CD4-positive, alpha-beta memory T cell (primary cell): ENCODE measurements at regions not wholly inside any gene's neighbourhood (a gene's known extent, or its start where the extent isn't known, plus 50 kb on each side); places are given as distances from the start of the nearest gene placed in this dataset.

Source experiments
- CTCF ChIA-PET: fragments of 350-600 bp; sonication (Branson Sonifier 250); formaldehyde crosslinking; loops from one replicate; lab custom pipeline; 2021; ENCODE audit warnings: inconsistent platforms; ENCODE audit not compliant: partially characterized antibody; lab: Charles Lee
- POLR2A ChIA-PET: fragments of 350-600 bp; sonication (Branson Sonifier 250); formaldehyde crosslinking; loops from one replicate; lab custom pipeline; 2021; ENCODE audit not compliant: partially characterized antibody; lab: Charles Lee
- DNase-seq, 5 donors: peaks; one replicate each; pipeline versions ENCODE4 v3.0.0 to v3.0.0-alpha.2; 2020 to 2022; ENCODE audit warnings: mixed read lengths in 1 of 5
- H3K27ac ChIP-seq: one replicate; pipeline ENCODE4 v1.7.0; 2013; ENCODE audit warnings: low read depth, low read length
- H3K27me3 ChIP-seq: 2 replicates; pipeline ENCODE4 v1.7.0; 2013; ENCODE audit warnings: mild to moderate bottlenecking, low read length, moderate library complexity; ENCODE audit not compliant: insufficient read depth
- H3K36me3 ChIP-seq: 2 replicates; pipeline ENCODE4 v1.7.0; 2013; ENCODE audit warnings: mild to moderate bottlenecking, low read length, moderate library complexity; ENCODE audit not compliant: insufficient read depth
- H3K4me1 ChIP-seq: 2 replicates; pipeline ENCODE4 v1.7.0; 2013; ENCODE audit warnings: mild to moderate bottlenecking, low read length, moderate library complexity; ENCODE audit not compliant: insufficient read depth
- H3K4me3 ChIP-seq, 2 donors: one replicate each; pipeline ENCODE4 v1.7.0; 2013; ENCODE audit warnings: low read length in 2 of 2, mild to moderate bottlenecking in 1 of 2
- H3K9me3 ChIP-seq, 2 donors: one replicate each; pipeline ENCODE4 v1.7.0; 2013; ENCODE audit warnings: low read length in 2 of 2, control low read depth in 1 of 2; ENCODE audit not compliant: control insufficient read depth in 1 of 2
- H3K27ac Mint-ChIP-seq, 7 donors: one replicate each; pipeline ENCODE4 v1.8.0; 2020 to 2021; ENCODE audit warnings: mixed read lengths in 7 of 7, mild to moderate bottlenecking in 6 of 7, inconsistent platforms in 3 of 7, moderate library complexity in 3 of 7
- H3K27me3 Mint-ChIP-seq, 2 donors: one replicate each; pipeline ENCODE4 v1.8.0; 2020 to 2021; ENCODE audit warnings: mixed read lengths in 2 of 2
- H3K36me3 Mint-ChIP-seq, 2 donors: one replicate each; pipeline ENCODE4 v1.8.0; 2020 to 2021; ENCODE audit warnings: mixed read lengths in 2 of 2, inconsistent platforms in 1 of 2, mild to moderate bottlenecking in 1 of 2
- H3K4me1 Mint-ChIP-seq, 4 donors: one replicate each; pipeline ENCODE4 v1.8.0; 2020 to 2021; ENCODE audit warnings: mixed read lengths in 4 of 4, mild to moderate bottlenecking in 1 of 4
- H3K4me3 Mint-ChIP-seq, 8 donors: one replicate each; pipeline ENCODE4 v1.8.0; 2020 to 2021; ENCODE audit warnings: mixed read lengths in 8 of 8, mild to moderate bottlenecking in 7 of 8, moderate library complexity in 6 of 8, inconsistent platforms in 3 of 8
- H3K9me3 Mint-ChIP-seq, 8 donors: one replicate each; pipeline ENCODE4 v1.8.0; 2020 to 2021; ENCODE audit warnings: mixed read lengths in 8 of 8, mild to moderate bottlenecking in 5 of 8, inconsistent platforms in 3 of 8, moderate library complexity in 1 of 8
- intact Hi-C: fragments of 100-400 bp; cut with micrococcal nuclease; formaldehyde crosslinking; loops from one replicate; pipeline ENCODE4 v1.15.1; 2023

DNA sequence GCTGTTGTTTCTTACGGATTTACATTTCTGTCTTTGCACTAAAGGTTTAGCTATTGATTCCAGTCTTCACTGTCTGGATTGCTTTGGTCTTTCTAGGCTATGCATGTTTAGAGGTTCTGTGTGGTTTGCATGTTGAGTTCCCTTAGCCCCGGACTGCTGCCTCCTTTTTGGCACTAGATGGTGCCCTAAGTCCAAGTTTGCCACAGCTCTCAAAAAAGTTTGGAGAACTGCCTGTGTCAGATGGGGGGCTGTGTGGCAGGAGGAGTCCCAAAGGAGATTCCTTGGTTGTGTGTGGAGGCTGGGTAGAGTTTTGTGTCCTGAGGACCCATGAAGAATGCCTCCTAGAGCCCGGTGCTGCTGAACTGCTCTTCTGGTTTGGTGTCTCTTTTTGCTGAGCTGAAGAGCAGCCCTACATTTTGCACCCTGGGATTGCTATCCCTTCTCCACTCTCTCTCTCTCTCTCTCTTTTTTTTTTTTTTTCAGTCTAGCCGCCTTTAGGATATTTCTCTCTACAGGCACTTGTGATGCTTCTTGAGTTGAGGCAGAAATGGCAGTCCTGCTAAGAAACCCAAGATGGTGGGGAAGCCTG, 74.4 kb downstream of the PTGS2 start:
- DNase-seq = no peak
- Mint-ChIP-seq H3K4me1 (no peaks in the 10 kb centered on the region), H3K27me3 (peaks cover 8 to 10% of the 10 kb centered on the region in 2 donors)

DNA sequence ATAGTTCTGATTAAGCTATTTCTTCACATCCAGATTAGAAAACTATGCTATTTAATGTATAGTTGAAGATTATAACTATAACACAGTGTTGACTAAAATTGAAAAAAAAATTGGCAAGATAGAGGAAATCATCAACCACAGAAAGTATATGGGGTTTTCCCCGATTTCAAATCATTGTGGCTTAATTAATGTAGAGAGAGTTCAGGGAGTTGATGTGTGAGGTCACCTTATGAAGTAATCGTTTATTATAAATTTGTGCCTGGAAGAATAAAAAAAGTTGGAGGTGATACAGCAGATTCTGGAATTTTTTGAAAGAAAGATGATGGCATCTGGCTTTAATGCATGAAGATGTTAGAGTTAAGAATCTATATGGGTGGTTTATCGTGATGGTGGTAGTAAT, 84.3 kb downstream of the PTGS2 start:
- H3K27ac Mint-ChIP-seq = no peak overlapping the region
- no peaks in the 10 kb centered on the region for H3K27me3 ChIP-seq
- peaks cover 6% of the 10 kb centered on the region for H3K4me1 ChIP-seq
- no peaks in the 10 kb centered on the region for H3K36me3 ChIP-seq
- peaks cover 0 to 11% (median 6%) of the 10 kb centered on the region in 4 donors for H3K4me1 Mint-ChIP-seq
- H3K36me3 Mint-ChIP-seq = no peaks in the 10 kb centered on the region
- no peaks in the 10 kb centered on the region for H3K27me3 Mint-ChIP-seq
- H3K9me3 Mint-ChIP-seq = peaks cover 0 to 21% (median 4%) of the 10 kb centered on the region in 8 donors
- no peak overlapping the region for H3K4me3 ChIP-seq
- no peak overlapping the region for H3K27ac ChIP-seq
- ChIA-PET CTCF (no interaction called here), POLR2A (no interaction called here)
- H3K4me3 Mint-ChIP-seq = peak overlapping the region in 1 of 8 donors; percentile 17
- no peak for DNase-seq
- H3K9me3 ChIP-seq = no peaks in the 10 kb centered on the region
- intact Hi-C loops = no loop called here

More for the DNA sequence above, 74.4 kb downstream of the PTGS2 start:
- H3K9me3 ChIP-seq = no peaks in the 10 kb centered on the region
- ChIA-PET POLR2A (no interaction called here), CTCF (interaction anchor here (1.5 to 1.7 kb wide), 2 partner anchors 12 to 381 kb away, joined by 3 to 8 read pairs; no protein-coding TSS in a partner anchor)
- intact Hi-C loops = loop anchor here (5.0 kb wide), 1 partner anchor 381 kb away; no protein-coding TSS in a partner anchor
- no peaks in the 10 kb centered on the region for H3K36me3 ChIP-seq
- Mint-ChIP-seq H3K36me3 (no peaks in the 10 kb centered on the region), H3K4me3 (no peak overlapping the region), H3K9me3 (peaks cover 0 to 2% (median 0%) of the 10 kb centered on the region in 8 donors), H3K27ac (peak overlapping the region in 1 of 7 donors; percentile 9)
- H3K4me3 ChIP-seq = no peak overlapping the region
- H3K27ac ChIP-seq = no peak overlapping the region
- H3K4me1 ChIP-seq = no peaks in the 10 kb centered on the region
- no peaks in the 10 kb centered on the region for H3K27me3 ChIP-seq

DNA sequence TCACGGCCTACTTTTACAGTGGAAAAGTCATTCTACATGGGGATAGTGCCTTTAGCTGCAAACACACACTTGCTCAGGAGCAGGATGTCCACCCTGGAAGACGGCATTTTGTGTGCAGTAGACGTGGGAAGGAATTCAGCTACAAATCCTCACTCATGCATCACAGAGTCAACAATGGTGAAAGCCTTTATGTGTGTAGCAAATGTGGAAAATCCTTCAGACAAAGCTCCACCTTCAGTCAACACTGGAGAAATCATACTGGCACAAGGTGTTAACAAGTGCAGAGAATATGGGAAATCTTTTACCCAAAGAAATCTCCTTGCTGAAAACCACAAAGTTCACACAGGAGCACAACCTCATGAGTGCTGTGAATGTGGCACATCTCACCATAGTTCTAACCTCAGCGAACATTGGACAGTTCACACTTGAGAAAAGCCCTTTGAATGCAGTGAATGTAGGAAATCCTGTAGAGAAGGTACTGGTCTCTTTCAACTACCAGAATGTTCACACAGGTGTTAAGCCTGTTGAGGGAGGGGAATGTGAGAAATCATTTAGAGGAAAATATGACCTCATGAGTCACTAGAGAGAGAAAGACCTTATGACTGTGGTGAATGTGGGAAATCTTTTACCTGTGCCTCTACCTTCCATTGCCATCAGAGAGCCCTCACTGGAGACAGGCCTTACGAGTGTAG, 101.8 kb downstream of the PTGS2 start:
- H3K4me3 ChIP-seq = no peak overlapping the region
- no peaks in the 10 kb centered on the region for H3K36me3 ChIP-seq
- H3K4me1 ChIP-seq = no peaks in the 10 kb centered on the region
- no peaks in the 10 kb centered on the region for H3K9me3 ChIP-seq
- Mint-ChIP-seq H3K4me3 (no peak overlapping the region), H3K9me3 (peaks cover 0 to 8% (median 6%) of the 10 kb centered on the region in 8 donors), H3K4me1 (no peaks in the 10 kb centered on the region), H3K27ac (peak overlapping the region in 1 of 7 donors; percentile 24), H3K36me3 (no peaks in the 10 kb centered on the region), H3K27me3 (no peaks in the 10 kb centered on the region)
- ChIA-PET CTCF (no interaction called here), POLR2A (no interaction called here)
- intact Hi-C loops = no loop called here
- H3K27me3 ChIP-seq = no peaks in the 10 kb centered on the region
- DNase-seq = no peak
- no peak overlapping the region for H3K27ac ChIP-seq

DNA sequence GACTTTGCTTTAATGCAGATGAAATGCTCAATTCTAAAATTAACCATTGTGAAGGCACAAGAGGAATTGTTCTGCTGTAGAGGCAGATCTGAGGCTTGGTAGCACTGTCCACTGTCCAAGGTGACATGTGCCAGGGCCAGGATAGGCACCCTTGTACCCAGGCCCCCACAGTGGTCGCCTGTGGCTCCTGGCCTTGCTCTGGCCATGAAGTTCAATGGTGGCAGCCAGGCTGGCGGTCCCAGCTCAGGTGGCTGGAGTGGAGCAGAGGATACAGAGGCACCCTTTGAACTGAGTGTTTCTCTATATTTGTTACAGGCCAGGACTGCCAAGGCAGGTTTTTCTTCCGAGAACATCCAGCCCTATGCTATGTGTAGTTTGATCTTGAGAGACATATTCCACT, 102.6 kb downstream of the PTGS2 start:
- DNase-seq = no peak
- ChIA-PET POLR2A (no interaction called here), CTCF (no interaction called here)
- no peak overlapping the region for H3K4me3 Mint-ChIP-seq
- intact Hi-C loops = no loop called here
- Histone ChIP-seq H3K4me1 (no peaks in the 10 kb centered on the region), H3K27ac (no peak overlapping the region), H3K36me3 (no peaks in the 10 kb centered on the region), H3K27me3 (no peaks in the 10 kb centered on the region), H3K9me3 (no peaks in the 10 kb centered on the region), H3K4me3 (no peak overlapping the region)
- peaks cover 0 to 2% (median under 1%) of the 10 kb centered on the region in 8 donors for H3K9me3 Mint-ChIP-seq
- no peaks in the 10 kb centered on the region for H3K27me3 Mint-ChIP-seq
- H3K36me3 Mint-ChIP-seq = no peaks in the 10 kb centered on the region
- H3K27ac Mint-ChIP-seq = no peak overlapping the region
- H3K4me1 Mint-ChIP-seq = no peaks in the 10 kb centered on the region

DNA sequence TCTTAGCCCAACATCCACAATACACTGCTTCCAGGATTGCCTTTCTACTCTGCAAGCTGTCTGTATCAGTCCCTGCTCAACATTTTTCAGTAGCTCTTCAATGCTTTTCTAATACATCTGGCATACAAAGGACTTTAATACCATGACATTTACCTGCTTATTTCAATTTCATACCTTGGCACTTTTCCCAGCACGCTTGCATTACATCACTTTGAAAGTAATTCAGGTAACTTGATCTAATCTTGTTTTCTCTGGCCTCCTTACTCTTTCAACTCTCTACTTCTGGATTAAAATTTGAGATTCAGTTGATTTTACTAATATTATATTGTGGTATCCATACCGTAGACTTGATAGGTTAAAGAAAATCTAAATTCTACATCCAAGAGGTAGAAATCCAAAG, 103.0 kb downstream of the PTGS2 start:
- POLR2A ChIA-PET = no interaction called here
- Mint-ChIP-seq H3K27me3 (no peaks in the 10 kb centered on the region), H3K36me3 (no peaks in the 10 kb centered on the region), H3K27ac (no peak overlapping the region), H3K4me3 (no peak overlapping the region), H3K9me3 (no peaks in the 10 kb centered on the region), H3K4me1 (no peaks in the 10 kb centered on the region)
- Histone ChIP-seq H3K36me3 (no peaks in the 10 kb centered on the region), H3K4me1 (no peaks in the 10 kb centered on the region), H3K27ac (no peak overlapping the region), H3K9me3 (no peaks in the 10 kb centered on the region), H3K27me3 (no peaks in the 10 kb centered on the region), H3K4me3 (no peak overlapping the region)
- CTCF ChIA-PET = no interaction called here
- no peak for DNase-seq
- intact Hi-C loops = no loop called here

DNA sequence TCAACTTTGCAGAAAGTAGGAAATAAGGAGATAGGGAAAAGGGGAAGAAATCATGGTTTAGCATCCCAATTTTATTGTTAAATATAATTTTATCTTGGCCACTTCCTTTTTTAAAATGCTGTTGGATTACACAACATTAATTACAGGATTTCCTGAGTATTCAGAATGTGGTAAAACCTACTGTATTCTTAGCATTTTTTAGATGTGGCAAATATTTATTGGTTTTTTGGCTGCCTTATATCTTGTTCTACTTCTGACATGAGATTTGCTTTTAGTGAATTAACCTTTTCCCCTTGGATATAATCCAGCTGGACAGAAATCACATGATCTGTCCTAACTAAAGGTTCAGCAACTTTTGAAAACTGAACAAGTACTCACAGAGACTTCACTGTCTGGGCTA, 104.9 kb downstream of the PTGS2 start:
- H3K4me1 Mint-ChIP-seq = no peaks in the 10 kb centered on the region
- Histone ChIP-seq H3K4me3 (no peak overlapping the region), H3K9me3 (no peaks in the 10 kb centered on the region), H3K36me3 (no peaks in the 10 kb centered on the region), H3K27ac (no peak overlapping the region), H3K27me3 (no peaks in the 10 kb centered on the region), H3K4me1 (no peaks in the 10 kb centered on the region)
- no peak overlapping the region for H3K4me3 Mint-ChIP-seq
- CTCF ChIA-PET = no interaction called here
- no peaks in the 10 kb centered on the region for H3K9me3 Mint-ChIP-seq
- POLR2A ChIA-PET = no interaction called here
- H3K27ac Mint-ChIP-seq = peak overlapping the region in 1 of 7 donors; percentile 10
- DNase-seq = no peak
- intact Hi-C loops = no loop called here
- no peaks in the 10 kb centered on the region for H3K36me3 Mint-ChIP-seq
- H3K27me3 Mint-ChIP-seq = peaks cover 1 to 2% of the 10 kb centered on the region in 2 donors

DNA sequence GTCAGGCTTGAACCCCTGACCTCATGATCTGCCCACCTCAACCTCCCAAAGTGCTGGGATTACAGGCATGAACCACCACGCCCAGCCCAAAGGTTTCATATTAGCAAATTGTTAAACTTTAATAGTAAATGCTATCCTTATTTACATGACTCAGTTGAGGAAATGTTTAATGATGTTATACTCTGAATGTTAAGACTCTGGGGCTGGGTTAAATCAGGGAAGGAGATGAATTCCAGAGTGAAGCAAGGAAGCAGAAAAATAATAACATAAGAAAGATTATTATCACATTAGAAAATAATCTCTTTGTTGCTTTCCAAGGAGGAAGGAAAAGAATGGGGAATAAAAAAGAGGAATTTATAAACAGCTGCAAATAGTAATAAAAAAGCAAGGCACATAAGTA, 105.3 kb downstream of the PTGS2 start:
- Mint-ChIP-seq H3K27me3 (peaks cover 1 to 2% of the 10 kb centered on the region in 2 donors), H3K9me3 (no peaks in the 10 kb centered on the region), H3K36me3 (no peaks in the 10 kb centered on the region), H3K4me1 (no peaks in the 10 kb centered on the region), H3K4me3 (no peak overlapping the region), H3K27ac (peak overlapping the region in 1 of 7 donors; percentile 10)
- ChIA-PET POLR2A (no interaction called here), CTCF (no interaction called here)
- intact Hi-C loops = no loop called here
- Histone ChIP-seq H3K27me3 (no peaks in the 10 kb centered on the region), H3K36me3 (no peaks in the 10 kb centered on the region), H3K4me3 (no peak overlapping the region), H3K9me3 (no peaks in the 10 kb centered on the region), H3K4me1 (no peaks in the 10 kb centered on the region), H3K27ac (no peak overlapping the region)
- DNase-seq = no peak
